Germinal center (tissue), 1 donor: ENCODE measurements at regions not wholly inside any gene's neighbourhood (a gene's known extent, or its start where the extent isn't known, plus 50 kb on each side); places are given as distances from the start of the nearest gene placed in this dataset.

Source experiments
- DNase-seq: peaks from one replicate; pipeline ENCODE4 v3.0.0; 2012; ENCODE audit warnings: mixed read lengths, low spot score

DNA sequence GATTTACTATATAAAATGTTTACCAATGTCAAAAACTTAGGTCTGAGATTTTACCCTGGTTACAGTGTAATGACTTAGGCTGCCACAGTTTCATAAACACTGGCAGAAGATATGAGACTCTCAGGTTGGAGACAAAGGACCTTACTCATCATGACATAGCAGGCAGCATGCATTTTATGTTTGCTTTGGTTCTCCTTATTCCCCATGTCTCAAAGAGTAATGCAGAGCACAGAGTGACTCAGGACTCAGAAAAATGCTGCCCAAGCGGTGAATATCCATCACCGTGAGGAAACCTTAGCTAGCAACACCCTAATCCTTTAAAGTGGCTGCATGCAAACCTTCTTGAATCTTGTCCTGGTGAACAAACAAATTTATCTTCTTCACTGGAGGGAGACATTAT, 112.1 kb upstream of the EYS start:
- DNase-seq, result no peak

DNA sequence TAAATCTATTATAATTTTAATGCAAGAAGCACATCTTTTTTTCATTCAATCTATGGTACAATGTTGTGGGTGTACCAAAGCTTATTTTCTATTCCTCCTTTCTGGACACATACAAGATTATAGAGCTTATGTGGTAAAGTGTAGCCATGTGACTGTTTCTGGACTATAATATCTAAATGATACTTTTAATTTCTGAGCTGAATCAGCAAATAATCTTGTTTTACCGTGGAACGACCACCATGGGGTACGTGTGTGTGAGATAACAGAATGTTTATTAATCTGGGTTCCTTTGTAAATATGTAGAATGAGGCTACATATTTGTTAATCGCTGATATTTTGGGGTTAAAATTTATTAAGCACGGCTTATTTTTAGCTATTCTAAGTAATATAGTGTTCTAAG, 111.5 kb upstream of the EYS start:
- DNase-seq, result no peak

GRCh38 chr6:65816991-65817390, 110.0 kb upstream of the EYS start:
- DNase-seq, result no peak

DNA sequence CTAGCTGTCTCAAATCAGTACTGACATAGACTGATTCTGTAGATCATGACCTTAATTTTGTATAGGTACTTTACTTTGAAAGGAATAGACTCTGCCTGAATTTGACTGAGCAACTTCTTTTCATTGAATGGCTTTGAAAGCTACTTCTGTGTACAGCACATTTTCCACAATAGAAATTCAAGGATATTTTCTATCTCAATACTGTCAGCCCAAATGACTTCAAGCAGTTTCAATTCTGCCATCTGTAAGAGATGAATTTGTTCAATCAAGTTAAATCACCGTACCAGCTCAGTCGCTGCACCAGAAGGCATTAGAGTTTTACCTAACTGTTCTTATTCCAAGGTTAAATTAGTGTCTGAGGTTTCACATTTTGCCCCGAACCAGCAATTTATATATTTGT, 107.0 kb upstream of the EYS start:
- no peak for DNase-seq

DNA sequence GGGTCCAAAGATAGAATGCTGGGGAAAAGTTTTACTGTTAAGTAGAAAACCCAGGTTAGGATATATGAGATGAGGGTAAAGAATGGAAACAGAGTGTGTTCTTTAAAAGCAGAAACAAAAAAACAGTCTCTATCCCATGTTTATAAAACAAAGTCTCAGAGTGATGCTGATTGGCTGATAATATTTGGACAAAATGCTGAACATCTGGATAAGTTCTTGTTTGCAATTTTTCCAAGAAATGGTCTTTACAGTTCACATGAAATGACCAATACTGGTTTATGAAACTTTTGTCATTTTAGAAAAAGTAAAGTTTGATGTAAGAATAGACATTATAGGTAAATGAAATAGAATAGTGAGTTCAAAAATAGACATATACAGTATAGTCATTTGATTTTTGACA, 96.2 kb upstream of the EYS start:
- DNase-seq, result no peak

DNA sequence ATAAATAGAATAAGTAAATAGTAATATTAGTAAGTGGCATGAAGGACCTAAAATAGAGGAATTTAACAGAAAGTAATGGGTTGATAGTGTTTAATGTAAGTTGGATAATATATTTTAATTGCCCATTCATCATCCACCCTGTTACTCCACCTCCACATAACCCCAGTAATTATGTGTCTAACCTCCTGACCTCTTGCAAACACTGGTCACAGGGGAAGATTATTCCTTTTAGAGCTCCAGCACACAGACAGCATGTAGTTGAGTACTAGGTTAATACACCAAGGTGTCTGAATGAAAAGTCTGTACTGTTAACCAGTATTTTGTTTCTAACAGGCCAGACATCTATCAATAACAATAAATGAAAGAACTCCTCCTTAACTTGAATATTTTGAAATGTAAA, 92.4 kb upstream of the EYS start:
- no peak for DNase-seq

GRCh38 chr6:65798280-65799014, 91.4 kb upstream of the EYS start:
- no peak for DNase-seq

DNA sequence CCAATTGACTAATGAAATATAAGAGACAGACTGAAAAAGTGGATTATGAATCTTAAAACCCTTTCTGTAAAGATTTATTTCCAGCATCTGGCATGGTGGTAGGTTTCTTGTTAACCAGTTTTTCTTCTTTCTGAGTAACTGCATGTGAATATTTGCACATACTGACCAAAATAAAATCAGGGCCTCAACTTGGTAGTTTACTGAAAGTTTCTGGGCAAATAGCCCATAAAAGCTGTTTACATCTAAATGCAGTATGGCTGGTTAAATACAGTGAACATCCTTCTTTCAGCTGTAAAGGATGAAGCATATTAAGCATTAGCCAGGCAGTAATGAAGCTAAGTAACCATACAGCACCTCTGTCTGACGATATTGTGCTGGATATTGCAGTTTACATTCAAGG, 83.6 kb upstream of the EYS start:
- no peak for DNase-seq

- DNase-seq, result no peak
Observed at GRCh38 chr6:65787787-65788186, 80.8 kb upstream of the EYS start.

DNA sequence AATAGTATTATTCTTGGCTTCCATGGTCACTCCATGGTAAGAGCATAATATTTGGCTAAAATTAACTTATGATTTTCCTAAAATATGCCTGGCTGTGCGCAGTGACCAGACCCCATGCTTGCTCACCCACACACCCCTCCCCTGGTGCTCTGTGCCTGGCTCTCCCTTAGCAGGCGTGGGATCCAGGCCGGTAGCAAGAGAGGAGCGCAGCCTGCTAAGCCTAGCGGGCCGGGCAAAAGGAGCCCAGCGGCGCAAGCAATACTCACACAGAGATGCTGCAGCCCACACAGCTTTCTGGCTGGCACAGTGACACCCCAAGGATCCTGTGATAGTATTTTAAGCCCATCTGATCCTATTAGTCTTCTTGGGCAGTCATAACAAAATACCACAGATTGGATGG, 79.8 kb upstream of the EYS start:
- no peak for DNase-seq

DNA sequence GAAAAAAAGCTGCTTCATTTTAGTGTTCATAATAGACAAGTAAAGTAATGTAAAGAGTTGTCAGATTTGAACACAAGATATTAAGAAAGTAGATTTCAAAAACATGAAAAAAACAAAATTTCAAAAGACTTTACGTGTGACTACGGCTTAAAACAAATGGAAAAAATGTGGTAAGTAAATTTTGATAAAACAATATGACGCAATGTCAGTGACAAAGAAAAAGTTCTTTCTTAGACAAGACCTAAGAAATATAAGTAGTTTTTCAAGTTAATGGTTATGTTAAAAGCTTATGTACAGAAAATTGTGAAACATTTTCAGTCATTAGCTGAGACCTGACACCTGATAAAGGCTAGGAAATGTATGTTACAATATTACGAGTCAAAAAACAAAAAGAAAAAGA, 73.7 kb upstream of the EYS start:
- no peak for DNase-seq

GRCh38 chr6:65776332-65776731, 69.3 kb upstream of the EYS start:
- no peak for DNase-seq

- no peak for DNase-seq
Observed at GRCh38 chr6:65771946-65772345, 64.9 kb upstream of the EYS start.

- DNase-seq, result no peak
Observed at GRCh38 chr6:65761890-65762289, 54.9 kb upstream of the EYS start.

GRCh38 chr6:65760285-65760684, 53.3 kb upstream of the EYS start:
- no peak for DNase-seq
